ENCODE measurements at regions not wholly inside any gene's neighbourhood (a gene's known extent, or its start where the extent isn't known, plus 50 kb on each side); places are given as distances from the start of the nearest gene placed in this dataset.

- TF ChIP-seq CTCF (IDR thresholded peaks at IDR 0.05) (no peak), POLR2A (IDR thresholded peaks at IDR 0.05) (no peak)
Measured at GRCh38 chr14:81952917-81953316, 419.3 kb upstream of the SEL1L start.
